GM21390 (cell line): ENCODE measurements at regions not wholly inside any gene's neighbourhood (a gene's known extent, or its start where the extent isn't known, plus 50 kb on each side); places are given as distances from the start of the nearest gene placed in this dataset.
"Not testable (repeated sequence)": the region's sequence is repeated elsewhere in the genome, so short reads cannot be mapped to it uniquely, and the experiment has no call there.

Experiments
- ATAC-seq: cut with Tn5 transposase; IDR thresholded peaks from one replicate; pipeline ENCODE4 v1.9.1; 2021; ENCODE audit not compliant: unreplicated experiment

- ATAC-seq, result no peak
Measured at GRCh38 chr3:118080889-118081288, 953.8 kb downstream of the IGSF11 start.

- no peak for ATAC-seq
Measured at GRCh38 chr3:118088696-118089095, 946.0 kb downstream of the IGSF11 start.

GRCh38 chr3:118089563-118089962 is 945.1 kb downstream of the IGSF11 start:
- no peak for ATAC-seq

- no peak for ATAC-seq
Measured at GRCh38 chr3:118097226-118097625, 937.4 kb downstream of the IGSF11 start.

- no peak for ATAC-seq
Measured at GRCh38 chr3:118097660-118098059, 937.0 kb downstream of the IGSF11 start.

GRCh38 chr3:118098827-118099226 is 935.8 kb downstream of the IGSF11 start:
- ATAC-seq, result no peak

- no peak for ATAC-seq
Measured at GRCh38 chr3:118101891-118102290, 932.8 kb downstream of the IGSF11 start.

GRCh38 chr3:118102737-118103136 is 931.9 kb downstream of the IGSF11 start:
- no peak for ATAC-seq

- ATAC-seq, result no peak
Measured at GRCh38 chr3:118108201-118108600, 926.4 kb downstream of the IGSF11 start.

GRCh38 chr3:118108769-118109168 is 925.9 kb downstream of the IGSF11 start:
- no peak for ATAC-seq

GRCh38 chr3:118110211-118110610 is 924.4 kb downstream of the IGSF11 start:
- ATAC-seq, result no peak

- ATAC-seq, result no peak
Measured at GRCh38 chr3:118116991-118117390, 917.7 kb downstream of the IGSF11 start.

GRCh38 chr3:118126751-118127150 is 907.9 kb downstream of the IGSF11 start:
- no peak for ATAC-seq

- ATAC-seq, result no peak
Measured at GRCh38 chr3:118127992-118128391, 906.7 kb downstream of the IGSF11 start.

GRCh38 chr3:118128886-118129285 is 905.8 kb downstream of the IGSF11 start:
- ATAC-seq, result no peak

GRCh38 chr3:118137778-118138177 is 896.9 kb downstream of the IGSF11 start:
- no peak for ATAC-seq

GRCh38 chr3:118144919-118145318 is 889.7 kb downstream of the IGSF11 start:
- no peak for ATAC-seq

- ATAC-seq, result no peak
Measured at GRCh38 chr3:118146658-118147375, 887.8 kb downstream of the IGSF11 start.

- no peak for ATAC-seq
Measured at GRCh38 chr3:118151164-118151563, 883.5 kb downstream of the IGSF11 start.

- not testable (repeated sequence) for ATAC-seq
Measured at GRCh38 chr3:118162627-118163588, 871.7 kb downstream of the IGSF11 start.

- no peak for ATAC-seq
Measured at GRCh38 chr3:118165413-118165812, 869.2 kb downstream of the IGSF11 start.

- ATAC-seq, result no peak
Measured at GRCh38 chr3:118167571-118167970, 867.1 kb downstream of the IGSF11 start.
